ENCODE measurements at regions not wholly inside any gene's neighbourhood (a gene's known extent, or its start where the extent isn't known, plus 50 kb on each side); places are given as distances from the start of the nearest gene placed in this dataset.
"Not testable (repeated sequence)": the region's sequence is repeated elsewhere in the genome, so short reads cannot be mapped to it uniquely, and the experiment has no call there.

- no peak for DNase-seq
Measured at GRCh38 chr7:109335951-109336350, 766.3 kb downstream of the DNAJB9 start.

- no peak for DNase-seq
Measured at GRCh38 chr7:109336531-109336930, 766.9 kb downstream of the DNAJB9 start.

DNA sequence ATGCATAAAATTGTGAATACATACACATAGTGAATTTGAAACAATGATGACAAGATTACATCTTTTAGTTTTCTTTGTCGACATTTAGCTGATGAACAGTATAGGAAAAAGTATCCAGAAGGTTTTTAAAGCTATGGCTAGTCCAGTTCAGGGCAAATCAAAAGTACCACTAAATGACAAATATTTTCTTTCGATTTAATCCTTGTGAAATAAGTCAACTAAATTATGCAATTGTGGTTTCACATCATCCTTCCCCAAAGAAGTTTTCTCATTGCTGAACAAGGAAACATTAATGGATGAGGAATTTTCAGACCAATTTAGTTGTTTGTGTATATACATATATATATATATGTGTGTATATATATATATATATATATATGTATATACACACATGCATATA, 774.0 kb downstream of the DNAJB9 start:
- DNase-seq = peak; percentile 3 to 27

DNA sequence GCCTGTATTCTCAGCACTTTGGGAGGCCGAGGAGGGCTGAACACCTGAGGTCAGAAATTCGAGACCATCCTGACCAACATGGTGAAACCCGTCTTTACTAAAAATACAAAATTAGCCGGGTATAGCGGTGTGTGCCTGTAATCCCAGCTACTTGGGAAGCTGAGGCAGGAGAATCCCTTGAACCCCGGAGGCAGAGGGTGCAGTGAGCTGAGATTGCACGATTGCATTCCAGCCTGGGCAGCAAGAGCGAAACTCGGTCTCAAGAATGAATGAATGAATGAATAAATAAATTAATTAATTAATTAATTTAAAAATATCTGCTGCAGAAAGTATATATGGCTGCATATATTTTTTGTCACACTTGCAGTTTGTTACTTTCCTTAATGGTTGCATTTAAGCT, 781.8 kb downstream of the DNAJB9 start:
- DNase-seq = no peak

- DNase-seq = no peak
Measured at GRCh38 chr7:109354000-109354399, 784.3 kb downstream of the DNAJB9 start.

GRCh38 chr7:109354552-109354951, 784.9 kb downstream of the DNAJB9 start:
- no peak for DNase-seq

GRCh38 chr7:109375823-109376222, 806.1 kb downstream of the DNAJB9 start:
- no peak for DNase-seq

DNA sequence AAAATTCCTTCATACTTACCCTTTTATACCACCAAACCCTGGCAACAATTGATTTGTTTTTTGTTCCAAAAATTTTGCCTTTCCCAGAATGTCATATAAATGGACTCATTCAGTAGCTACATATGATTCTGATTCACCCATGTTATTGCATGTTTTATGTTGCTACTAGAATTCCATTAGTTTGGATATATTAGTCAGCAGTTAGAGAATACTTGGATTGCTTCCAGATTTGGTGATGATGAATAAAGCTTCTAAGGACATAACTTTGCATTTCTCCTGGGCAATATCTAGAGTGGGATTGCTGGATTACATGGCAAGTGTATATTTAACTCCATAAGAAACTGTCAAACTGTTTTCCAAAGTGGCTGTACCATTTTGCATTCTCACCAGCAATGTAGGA, 806.9 kb downstream of the DNAJB9 start:
- no peak for DNase-seq

- DNase-seq = no peak
Measured at GRCh38 chr7:109377076-109377884, 807.6 kb downstream of the DNAJB9 start.

GRCh38 chr7:109386959-109387358, 817.3 kb downstream of the DNAJB9 start:
- DNase-seq = no peak

DNA sequence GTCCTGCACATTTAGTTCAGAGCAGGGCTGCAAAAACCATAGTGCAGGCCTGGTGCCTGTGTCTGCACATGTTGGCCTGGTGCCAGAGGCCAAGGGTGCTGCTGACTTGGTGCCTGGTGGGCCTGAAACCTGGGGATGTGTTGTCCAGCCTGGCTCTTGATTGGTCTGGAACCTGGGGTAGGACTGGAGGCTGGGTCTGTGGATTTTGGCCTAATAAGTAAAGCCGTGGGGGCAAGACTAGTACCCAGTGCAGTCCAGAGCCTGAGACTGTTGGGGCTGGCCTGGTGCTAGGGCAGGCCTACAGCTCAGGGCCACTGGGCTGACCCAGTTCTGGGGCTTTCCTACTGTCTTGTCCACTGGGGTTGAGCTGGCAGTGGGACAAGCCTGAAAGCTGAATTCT, 817.9 kb downstream of the DNAJB9 start:
- DNase-seq = no peak

GRCh38 chr7:109391240-109391639, 821.6 kb downstream of the DNAJB9 start:
- no peak for DNase-seq

- DNase-seq = no peak
Measured at GRCh38 chr7:109402107-109402506, 832.4 kb downstream of the DNAJB9 start.

DNA sequence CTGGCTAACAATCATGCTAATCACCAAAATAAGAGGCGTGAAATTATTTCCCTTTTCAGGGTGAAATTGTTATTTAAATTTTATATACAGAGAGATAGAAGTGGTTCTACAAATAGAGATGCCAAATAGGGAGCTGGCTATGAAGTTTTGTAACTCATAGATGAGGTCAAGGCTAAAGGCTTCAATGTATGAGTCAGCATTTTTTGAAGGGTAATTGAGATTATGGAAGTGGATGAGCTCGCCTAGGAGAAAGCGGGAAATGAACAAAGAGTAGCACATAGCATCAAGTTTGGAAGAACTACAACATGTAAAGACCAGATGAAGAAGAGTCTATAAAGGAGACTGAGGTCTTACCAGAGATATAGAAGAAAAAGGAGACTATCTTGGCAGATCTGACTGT, 838.1 kb downstream of the DNAJB9 start:
- no peak for DNase-seq

DNA sequence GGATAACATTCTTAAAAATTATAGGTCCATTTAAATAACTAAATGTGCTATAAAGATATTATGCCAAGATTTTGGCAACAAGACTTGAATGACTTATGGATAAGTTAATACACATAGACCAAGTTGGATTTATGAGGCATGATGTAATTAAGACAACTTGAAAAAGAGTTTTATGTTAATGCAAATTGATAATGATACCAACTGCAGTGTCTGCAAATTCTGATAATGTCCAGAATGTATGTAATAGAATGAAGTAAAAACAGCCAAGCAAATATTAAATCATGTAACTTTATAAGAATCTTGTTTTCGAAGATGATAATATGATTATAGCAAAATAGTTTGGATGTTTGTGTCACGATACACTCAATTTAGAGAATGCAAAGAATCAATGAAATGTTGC, 868.3 kb downstream of the DNAJB9 start:
- no peak for DNase-seq

DNA sequence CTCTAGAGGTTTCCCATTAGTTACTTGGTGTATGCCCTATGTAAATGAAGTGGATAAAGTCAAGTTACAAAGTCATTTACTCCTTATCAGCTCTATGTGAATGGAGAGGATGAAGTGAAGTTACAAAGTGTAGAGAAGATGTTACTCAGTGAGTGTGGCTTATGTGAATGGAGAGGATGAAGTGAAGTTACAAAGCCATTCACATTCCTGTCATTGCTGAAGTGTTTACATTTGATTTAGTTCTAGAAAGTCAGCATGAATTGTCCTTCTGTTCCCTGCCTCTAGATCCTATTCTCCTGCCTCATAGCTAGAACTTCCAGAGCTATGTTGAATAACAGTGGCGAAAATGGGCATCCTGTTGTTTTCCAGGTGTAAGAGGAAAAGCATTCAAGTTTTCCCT, 880.1 kb downstream of the DNAJB9 start:
- DNase-seq = no peak

DNA sequence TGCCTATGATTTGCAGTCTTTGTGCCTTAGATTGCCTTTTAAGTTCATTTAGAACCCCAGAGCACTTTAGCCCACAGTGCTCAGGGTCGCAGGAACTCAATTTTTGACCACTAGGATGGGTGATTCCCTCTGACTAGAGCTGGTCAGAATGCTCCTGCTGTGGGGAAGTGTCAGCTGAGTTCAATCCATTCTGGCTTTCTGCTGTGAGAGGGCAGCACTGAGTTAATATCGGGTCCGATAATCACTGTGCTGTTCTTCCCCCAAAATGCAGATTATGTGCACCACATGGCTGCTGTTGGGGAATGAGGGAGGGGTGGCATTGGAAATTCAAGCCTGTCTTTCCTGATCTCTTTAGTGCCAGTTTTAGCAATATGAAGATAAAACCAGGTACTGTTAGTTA, 886.4 kb downstream of the DNAJB9 start:
- no peak for DNase-seq

- DNase-seq = no peak
Measured at GRCh38 chr7:109460296-109460695, 890.6 kb downstream of the DNAJB9 start.

GRCh38 chr7:109462171-109462570, 892.5 kb downstream of the DNAJB9 start:
- DNase-seq = no peak

DNA sequence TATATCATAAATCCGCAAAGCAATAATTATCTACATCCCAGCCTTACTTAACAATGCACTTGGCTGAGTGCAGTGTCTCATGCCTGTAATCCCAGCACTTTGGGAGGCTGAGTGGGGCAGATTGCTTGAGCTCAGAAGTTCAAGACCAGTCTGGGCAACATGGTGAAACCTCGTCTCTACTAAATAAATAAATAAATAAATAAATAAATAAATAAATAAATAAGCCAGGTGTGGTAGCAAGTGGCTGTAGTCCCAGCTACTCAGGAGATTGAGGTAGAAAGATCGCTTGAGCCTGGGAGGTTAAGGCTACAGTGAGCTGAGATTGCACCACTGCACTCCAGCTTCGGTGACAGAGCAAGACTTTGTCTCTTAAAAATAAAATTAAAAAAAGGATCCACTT, 898.1 kb downstream of the DNAJB9 start:
- not testable (repeated sequence) for DNase-seq

- DNase-seq = no peak
Measured at GRCh38 chr7:109473172-109473571, 903.5 kb downstream of the DNAJB9 start.

DNA sequence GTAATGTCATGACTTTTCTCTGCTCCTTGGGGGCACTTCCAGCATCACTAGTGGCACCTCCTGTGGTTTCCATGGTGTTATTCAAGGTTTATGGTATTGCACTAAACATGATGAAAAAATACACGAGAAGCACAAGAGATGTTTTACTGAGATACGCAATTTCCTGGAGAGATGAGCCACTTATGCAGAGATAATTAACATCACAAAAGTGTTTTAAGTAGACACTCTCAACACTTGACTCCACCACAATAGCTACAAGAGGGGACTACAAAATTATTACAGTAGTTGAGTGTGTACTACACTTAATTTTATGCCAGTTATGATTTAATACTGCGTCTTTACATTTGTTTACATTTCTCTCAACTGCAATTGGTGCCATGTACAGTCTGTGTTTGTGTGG, 906.7 kb downstream of the DNAJB9 start:
- no peak for DNase-seq

- DNase-seq = no peak
Measured at GRCh38 chr7:109479388-109479787, 909.7 kb downstream of the DNAJB9 start.

GRCh38 chr7:109490607-109491006, 920.9 kb downstream of the DNAJB9 start:
- DNase-seq = not testable (repeated sequence)

GRCh38 chr7:109497053-109497452, 927.4 kb downstream of the DNAJB9 start:
- DNase-seq = no peak

Data from inflammatory macrophage treated with lipopolysaccharide for 1 hour (primary cell).